ENCODE measurements at regions not wholly inside any gene's neighbourhood (a gene's known extent, or its start where the extent isn't known, plus 50 kb on each side); places are given as distances from the start of the nearest gene placed in this dataset.

- H3K4me3 ChIP-seq (ENCODE audit: low read depth, low read length): no peak overlapping the region
- DNase-seq (ENCODE audit: low read depth): no peak
- TF ChIP-seq, protein P1, sequence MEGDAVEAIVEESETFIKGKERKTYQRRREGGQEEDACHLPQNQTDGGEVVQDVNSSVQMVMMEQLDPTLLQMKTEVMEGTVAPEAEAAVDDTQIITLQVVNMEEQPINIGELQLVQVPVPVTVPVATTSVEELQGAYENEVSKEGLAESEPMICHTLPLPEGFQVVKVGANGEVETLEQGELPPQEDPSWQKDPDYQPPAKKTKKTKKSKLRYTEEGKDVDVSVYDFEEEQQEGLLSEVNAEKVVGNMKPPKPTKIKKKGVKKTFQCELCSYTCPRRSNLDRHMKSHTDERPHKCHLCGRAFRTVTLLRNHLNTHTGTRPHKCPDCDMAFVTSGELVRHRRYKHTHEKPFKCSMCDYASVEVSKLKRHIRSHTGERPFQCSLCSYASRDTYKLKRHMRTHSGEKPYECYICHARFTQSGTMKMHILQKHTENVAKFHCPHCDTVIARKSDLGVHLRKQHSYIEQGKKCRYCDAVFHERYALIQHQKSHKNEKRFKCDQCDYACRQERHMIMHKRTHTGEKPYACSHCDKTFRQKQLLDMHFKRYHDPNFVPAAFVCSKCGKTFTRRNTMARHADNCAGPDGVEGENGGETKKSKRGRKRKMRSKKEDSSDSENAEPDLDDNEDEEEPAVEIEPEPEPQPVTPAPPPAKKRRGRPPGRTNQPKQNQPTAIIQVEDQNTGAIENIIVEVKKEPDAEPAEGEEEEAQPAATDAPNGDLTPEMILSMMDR (IDR thresholded peaks at IDR 0.05; ENCODE audit: insufficient read depth, low read depth, low read length): no peak
These were observed 457.9 kb downstream of the GRIA2 start for GRCh38 chr4:157678478-157678877.

- TF ChIP-seq, protein P1 (IDR thresholded peaks at IDR 0.05; ENCODE audit: insufficient read depth, low read depth, low read length): no peak
- DNase-seq (ENCODE audit: low read depth): no peak
- no peak overlapping the region for H3K4me3 ChIP-seq (ENCODE audit: low read depth, low read length)
These were observed 454.2 kb downstream of the GRIA2 start for GRCh38 chr4:157674699-157675098.

GRCh38 chr4:157667836-157668235, 447.3 kb downstream of the GRIA2 start:
- TF ChIP-seq, protein P1 (IDR thresholded peaks at IDR 0.05; ENCODE audit: insufficient read depth, low read depth, low read length): no peak
- H3K4me3 ChIP-seq (ENCODE audit: low read depth, low read length): no peak overlapping the region
- no peak for DNase-seq (ENCODE audit: low read depth)

DNA sequence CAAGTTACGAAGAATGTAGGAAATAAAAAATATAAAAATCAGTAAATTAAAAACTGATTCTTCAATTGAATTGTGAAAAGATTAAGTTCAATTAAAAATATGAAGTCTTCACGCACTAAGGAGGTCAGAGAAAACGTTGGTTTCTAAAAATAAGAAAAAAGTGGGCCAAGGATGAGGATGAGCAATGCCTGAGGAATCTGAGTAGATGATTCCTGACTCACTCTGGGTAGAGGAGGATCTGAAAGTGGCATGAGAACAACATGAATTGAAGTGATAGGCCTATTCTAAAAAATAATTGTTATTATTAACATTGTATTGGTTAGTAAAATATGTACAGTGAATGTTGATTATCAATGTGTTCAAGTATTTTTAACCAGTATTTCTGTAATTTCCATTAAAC, 444.2 kb downstream of the GRIA2 start:
- peak; percentile 17 for DNase-seq (ENCODE audit: low read depth)
- no peak overlapping the region for H3K4me3 ChIP-seq (ENCODE audit: low read depth, low read length)
- TF ChIP-seq, protein P1 (IDR thresholded peaks at IDR 0.05; ENCODE audit: insufficient read depth, low read depth, low read length): no peak

DNA sequence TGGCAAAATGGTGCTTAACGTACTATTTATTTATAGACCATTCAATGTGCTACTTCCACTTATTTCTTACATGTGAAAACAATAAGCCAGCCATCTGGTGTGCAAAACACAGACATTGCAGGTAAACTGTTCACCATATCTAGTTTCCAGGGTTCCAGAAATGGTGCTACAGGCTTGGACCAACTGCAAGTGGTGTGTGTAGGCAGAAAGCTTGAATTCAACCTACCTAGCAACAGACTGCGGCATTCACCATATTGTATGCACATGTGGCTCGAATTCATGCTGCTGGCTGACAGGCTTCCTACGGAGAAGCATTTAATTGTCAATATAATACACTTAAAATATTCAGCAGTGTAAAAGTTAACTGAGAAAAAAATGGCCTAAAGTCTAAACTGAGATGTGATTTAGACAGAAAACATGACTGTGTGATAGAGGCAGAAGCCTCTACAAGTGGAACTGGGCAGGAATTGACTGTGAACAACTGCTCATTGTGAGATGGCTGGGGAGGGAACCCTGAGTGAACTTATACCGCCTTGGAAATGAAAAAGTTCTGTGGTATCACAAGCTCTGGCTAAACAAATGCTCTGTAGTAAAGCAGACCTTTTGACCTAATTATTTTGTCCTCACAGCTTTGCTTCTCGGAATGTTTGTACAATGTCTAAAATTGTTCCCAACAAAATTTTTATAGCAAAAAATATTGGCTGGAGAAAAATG, 434.7 kb downstream of the GRIA2 start:
- TF ChIP-seq, protein P1 (IDR thresholded peaks at IDR 0.05; ENCODE audit: insufficient read depth, low read depth, low read length): no peak
- no peak for DNase-seq (ENCODE audit: low read depth)

DNA sequence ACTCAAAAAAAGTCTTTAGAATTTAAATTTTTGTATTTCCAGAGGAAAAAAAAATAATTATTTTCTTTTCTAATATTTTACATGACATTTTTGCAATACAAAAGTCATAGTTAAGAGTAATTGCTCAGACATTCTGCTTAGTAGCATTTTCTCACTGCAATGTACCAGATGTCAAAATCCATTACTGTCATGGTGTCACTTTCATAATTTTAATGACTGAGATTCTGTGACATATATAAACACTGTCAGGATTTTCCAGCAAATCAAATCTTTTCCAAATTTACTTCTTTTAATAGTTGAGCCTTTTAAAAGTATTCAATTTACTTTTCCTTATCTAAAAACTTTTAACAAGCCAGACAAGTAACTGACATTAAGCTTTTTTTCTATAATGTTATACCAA, 422.7 kb downstream of the GRIA2 start:
- no peak overlapping the region for H3K4me3 ChIP-seq (ENCODE audit: low read depth, low read length)
- TF ChIP-seq, protein P1 (IDR thresholded peaks at IDR 0.05; ENCODE audit: insufficient read depth, low read depth, low read length): no peak
- no peak for DNase-seq (ENCODE audit: low read depth)

More for the DNA sequence above, 434.7 kb downstream of the GRIA2 start:
- H3K4me3 ChIP-seq (ENCODE audit: low read depth, low read length): no peak overlapping the region

GRCh38 chr4:157634057-157634456, 413.5 kb downstream of the GRIA2 start:
- H3K4me3 ChIP-seq (ENCODE audit: low read depth, low read length): no peak overlapping the region
- DNase-seq (ENCODE audit: low read depth): no peak
- TF ChIP-seq, protein P1 (IDR thresholded peaks at IDR 0.05; ENCODE audit: insufficient read depth, low read depth, low read length): no peak
